ENCODE measurements at regions not wholly inside any gene's neighbourhood (a gene's known extent, or its start where the extent isn't known, plus 50 kb on each side); places are given as distances from the start of the nearest gene placed in this dataset.

GRCh38 chrX:118198577-118198976, 82.0 kb upstream of the KLHL13 start:
- ATAC-seq (ENCODE audit: poor library complexity) (no peak), DNase-seq (no peak)
- Histone ChIP-seq H3K9me3 (ENCODE audit: control insufficient read depth in 1 of 2, insufficient read depth in 1 of 2, low read length in 2 of 2) (no peaks in the 10 kb centered on the region), H3K4me1 (ENCODE audit: insufficient read depth, low read length) (no peaks in the 10 kb centered on the region), H3K27ac (ENCODE audit: low read depth in 1 of 2, low read length in 2 of 2) (no peak overlapping the region), H3K27me3 (ENCODE audit: control insufficient read depth in 1 of 2, insufficient read depth in 2 of 2, low read length in 2 of 2) (no peaks in the 10 kb centered on the region), H3K36me3 (ENCODE audit: insufficient read depth, low read length) (no peaks in the 10 kb centered on the region), H3K4me3 (ENCODE audit: low read length) (no peak overlapping the region)
- TF ChIP-seq CTCF (IDR thresholded peaks at IDR 0.05) = no peak
- Mint-ChIP-seq H3K9me3 (no peaks in the 10 kb centered on the region), H3K4me1 (ENCODE audit: low read depth) (no peaks in the 10 kb centered on the region), H3K27me3 (no peaks in the 10 kb centered on the region), H3K27ac (no peak overlapping the region), H3K36me3 (ENCODE audit: low read depth) (no peaks in the 10 kb centered on the region), H3K4me3 (no peak overlapping the region)
- intact Hi-C loops (cut with DNase I, micrococcal nuclease) = no loop called here
- CTCF ChIA-PET = no interaction called here
- POLR2A ChIA-PET = no interaction called here

- Histone ChIP-seq H3K36me3 (ENCODE audit: insufficient read depth, low read length) (no peaks in the 10 kb centered on the region), H3K27ac (ENCODE audit: low read depth in 1 of 2, low read length in 2 of 2) (no peak overlapping the region), H3K9me3 (ENCODE audit: control insufficient read depth in 1 of 2, insufficient read depth in 1 of 2, low read length in 2 of 2) (no peaks in the 10 kb centered on the region), H3K4me3 (ENCODE audit: low read length) (no peak overlapping the region), H3K27me3 (ENCODE audit: control insufficient read depth in 1 of 2, insufficient read depth in 2 of 2, low read length in 2 of 2) (no peaks in the 10 kb centered on the region), H3K4me1 (ENCODE audit: insufficient read depth, low read length) (no peaks in the 10 kb centered on the region)
- no peak for TF ChIP-seq CTCF (IDR thresholded peaks at IDR 0.05)
- CTCF ChIA-PET = no interaction called here
- Mint-ChIP-seq H3K9me3 (no peaks in the 10 kb centered on the region), H3K36me3 (ENCODE audit: low read depth) (no peaks in the 10 kb centered on the region), H3K4me1 (ENCODE audit: low read depth) (no peaks in the 10 kb centered on the region), H3K27ac (no peak overlapping the region), H3K27me3 (no peaks in the 10 kb centered on the region), H3K4me3 (no peak overlapping the region)
- DNase-seq (no peak), ATAC-seq (ENCODE audit: poor library complexity) (no peak)
- intact Hi-C loops (cut with DNase I, micrococcal nuclease) = no loop called here
- POLR2A ChIA-PET = no interaction called here
Observed at GRCh38 chrX:118199997-118200396, 83.4 kb upstream of the KLHL13 start.

- ChIA-PET CTCF (no interaction called here), POLR2A (no interaction called here)
- ATAC-seq (ENCODE audit: poor library complexity) (no peak), DNase-seq (no peak)
- Histone ChIP-seq H3K27me3 (ENCODE audit: control insufficient read depth in 1 of 2, insufficient read depth in 2 of 2, low read length in 2 of 2) (no peaks in the 10 kb centered on the region), H3K4me1 (ENCODE audit: insufficient read depth, low read length) (no peaks in the 10 kb centered on the region), H3K27ac (ENCODE audit: low read depth in 1 of 2, low read length in 2 of 2) (no peak overlapping the region), H3K36me3 (ENCODE audit: insufficient read depth, low read length) (no peaks in the 10 kb centered on the region), H3K4me3 (ENCODE audit: low read length) (no peak overlapping the region), H3K9me3 (ENCODE audit: control insufficient read depth in 1 of 2, insufficient read depth in 1 of 2, low read length in 2 of 2) (no peaks in the 10 kb centered on the region)
- Mint-ChIP-seq H3K9me3 (no peaks in the 10 kb centered on the region), H3K36me3 (ENCODE audit: low read depth) (no peaks in the 10 kb centered on the region), H3K4me3 (no peak overlapping the region), H3K27ac (no peak overlapping the region), H3K27me3 (no peaks in the 10 kb centered on the region), H3K4me1 (ENCODE audit: low read depth) (no peaks in the 10 kb centered on the region)
- TF ChIP-seq CTCF (IDR thresholded peaks at IDR 0.05) = no peak
- intact Hi-C loops (cut with DNase I, micrococcal nuclease) = no loop called here
Observed at GRCh38 chrX:118205421-118206395, 89.1 kb upstream of the KLHL13 start.

Data from CD4-positive, alpha-beta T cell (primary cell).